IPS DF 6.9 (cell line): ENCODE measurements at regions not wholly inside any gene's neighbourhood (a gene's known extent, or its start where the extent isn't known, plus 50 kb on each side); places are given as distances from the start of the nearest gene placed in this dataset.
"Not testable (repeated sequence)": the region's sequence is repeated elsewhere in the genome, so short reads cannot be mapped to it uniquely, and the experiment has no call there.

Experiments
- DNase-seq: peaks from one replicate; pipeline ENCODE4 v3.0.0-alpha.2; 2013; ENCODE audit warnings: low read depth, low spot score
- H3K27ac ChIP-seq: one replicate; pipeline ENCODE4 v1.5.1; 2013; ENCODE audit warnings: low read length, control low read depth
- H3K27me3 ChIP-seq: 2 replicates; pipeline ENCODE4 v1.6.1; 2013; ENCODE audit warnings: mild to moderate bottlenecking, low read length; ENCODE audit not compliant: control insufficient read depth, insufficient read depth
- H3K36me3 ChIP-seq: 2 replicates; pipeline ENCODE4 v1.6.1; 2013; ENCODE audit warnings: low read length; ENCODE audit not compliant: control insufficient read depth, insufficient read depth
- H3K4me1 ChIP-seq: 2 replicates; pipeline ENCODE4 v1.6.1; 2013; ENCODE audit warnings: low read length; ENCODE audit not compliant: control insufficient read depth, insufficient read depth
- H3K4me3 ChIP-seq: 2 replicates; pipeline ENCODE4 v1.5.1; 2013; ENCODE audit warnings: mild to moderate bottlenecking, low read length
- H3K9me3 ChIP-seq: 2 replicates; pipeline ENCODE4 v1.6.1; 2013; ENCODE audit warnings: low read length, inconsistent platforms; ENCODE audit not compliant: control insufficient read depth, insufficient read depth
- WGBS: extraction: QIAGEN DNeasy Blood & Tissue Kit; methylation state at CpG from one replicate; pipeline ENCODE4 v1.1.7; 2013; ENCODE audit warnings: mixed read lengths, missing lambda C conversion rate; ENCODE audit not compliant: insufficient read length, insufficient coverage; 5-methylcytosine and 5-hydroxymethylcytosine counted together

DNA sequence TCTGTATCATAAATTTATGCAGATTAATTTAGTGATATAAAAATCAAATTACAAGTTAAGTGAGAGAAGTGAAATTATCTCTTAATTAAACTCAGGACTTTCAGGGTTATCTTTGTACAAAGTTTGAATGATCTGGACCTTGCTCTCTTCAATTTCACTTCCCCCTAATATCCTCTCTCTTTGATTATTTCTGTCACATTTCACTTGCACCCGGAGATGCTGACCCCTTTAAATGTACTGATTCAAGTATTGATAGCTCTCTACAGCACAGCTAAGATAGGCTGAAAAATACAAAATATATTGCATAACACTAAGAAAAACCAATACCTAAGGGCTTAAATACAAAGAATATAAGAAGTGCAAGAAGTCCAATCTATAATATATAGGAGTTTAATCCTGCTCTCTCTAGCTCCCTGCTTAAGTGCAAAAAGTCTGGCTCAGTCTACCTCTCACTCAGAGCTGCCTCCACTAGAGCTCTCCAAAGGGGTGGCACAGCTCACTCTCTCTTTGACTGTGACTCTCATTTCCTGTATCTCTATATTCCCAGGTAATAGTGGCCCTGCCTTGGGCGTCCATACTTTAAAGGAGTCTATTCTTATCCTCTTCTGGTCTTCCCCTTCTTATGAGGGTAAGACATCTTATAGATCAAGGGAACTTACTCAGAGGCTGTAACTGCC, 588.4 kb downstream of the RFPL4B start:
- DNase-seq = no peak
- Histone ChIP-seq H3K27ac (no peak overlapping the region), H3K4me3 (no peak overlapping the region), H3K9me3 (no peaks in the 10 kb centered on the region), H3K4me1 (no peaks in the 10 kb centered on the region), H3K27me3 (no peaks in the 10 kb centered on the region), H3K36me3 (no peaks in the 10 kb centered on the region)
- no CpG with 5 or more reads among the region's 2 CpGs for WGBS

GRCh38 chr6:112936079-112936472, 588.9 kb downstream of the RFPL4B start:
- 100% methylated on average over 1 of the region's 7 CpGs for WGBS
- Histone ChIP-seq H3K27ac (no peak overlapping the region), H3K27me3 (no peaks in the 10 kb centered on the region), H3K4me3 (no peak overlapping the region), H3K9me3 (no peaks in the 10 kb centered on the region), H3K4me1 (no peaks in the 10 kb centered on the region), H3K36me3 (no peaks in the 10 kb centered on the region)
- DNase-seq = no peak

GRCh38 chr6:112936504-112936903, 589.4 kb downstream of the RFPL4B start:
- Histone ChIP-seq H3K36me3 (no peaks in the 10 kb centered on the region), H3K4me3 (no peak overlapping the region), H3K4me1 (no peaks in the 10 kb centered on the region), H3K27ac (no peak overlapping the region), H3K9me3 (no peaks in the 10 kb centered on the region), H3K27me3 (no peaks in the 10 kb centered on the region)
- no peak for DNase-seq
- no CpG with 5 or more reads among the region's 1 CpG for WGBS

- H3K4me3 ChIP-seq, H3K4me1 ChIP-seq, H3K9me3 ChIP-seq, H3K27ac ChIP-seq, DNase-seq, H3K27me3 ChIP-seq, H3K36me3 ChIP-seq: not testable (repeated sequence)
- WGBS = no CpG with 5 or more reads among the region's 14 CpGs
Observed at GRCh38 chr6:112937690-112938089, 590.6 kb downstream of the RFPL4B start.

DNA sequence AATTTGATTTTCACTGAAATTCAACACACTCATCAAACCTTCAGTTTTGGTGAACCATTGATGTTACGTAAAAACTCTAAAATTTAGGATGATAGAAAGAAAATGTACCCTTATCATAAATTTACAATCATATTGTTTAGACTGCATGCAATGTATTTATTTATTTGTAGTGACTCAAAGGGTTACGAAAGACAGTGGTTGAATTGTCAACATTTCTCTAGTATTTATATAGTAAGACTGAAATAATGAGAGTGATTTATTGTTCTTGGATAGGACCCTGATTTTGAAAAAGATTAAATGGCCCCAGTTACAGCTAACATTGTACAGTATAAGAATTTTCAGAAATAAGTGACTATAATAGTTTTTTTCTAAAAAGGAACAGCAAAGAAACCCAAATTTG, 591.5 kb downstream of the RFPL4B start:
- DNase-seq = no peak
- WGBS = no CpG with 5 or more reads among the region's 2 CpGs
- H3K27ac ChIP-seq = no peak overlapping the region

DNA sequence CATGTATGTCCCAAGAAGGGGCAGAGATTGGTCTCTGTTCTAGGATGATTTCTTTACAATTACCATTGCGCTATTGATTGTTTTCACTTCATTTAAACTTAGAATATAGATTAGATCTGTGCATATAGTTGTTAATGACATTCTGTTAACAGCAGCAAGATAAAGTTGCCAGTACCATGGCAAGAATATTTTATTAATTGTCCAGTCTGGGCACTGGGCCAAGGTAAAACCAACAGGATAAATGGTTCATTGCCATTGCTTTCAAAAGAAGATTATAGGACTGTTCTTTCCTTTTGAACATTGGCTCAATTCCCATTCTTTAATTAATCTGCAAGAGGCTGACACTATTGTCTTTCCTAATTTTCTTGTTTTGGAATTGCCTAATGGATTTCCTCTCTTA, 592.4 kb downstream of the RFPL4B start:
- Histone ChIP-seq H3K4me1 (no peaks in the 10 kb centered on the region), H3K27me3 (no peaks in the 10 kb centered on the region), H3K27ac (no peak overlapping the region), H3K9me3 (no peaks in the 10 kb centered on the region), H3K4me3 (no peak overlapping the region), H3K36me3 (no peaks in the 10 kb centered on the region)
- no peak for DNase-seq
- WGBS = no CpG with 5 or more reads among the region's 1 CpG

More for the DNA sequence above, 591.5 kb downstream of the RFPL4B start:
- no peak overlapping the region for H3K4me3 ChIP-seq
- no peaks in the 10 kb centered on the region for H3K9me3 ChIP-seq
- H3K4me1 ChIP-seq = no peaks in the 10 kb centered on the region
- no peaks in the 10 kb centered on the region for H3K27me3 ChIP-seq
- no peaks in the 10 kb centered on the region for H3K36me3 ChIP-seq

- Histone ChIP-seq H3K27ac (no peak overlapping the region), H3K4me3 (no peak overlapping the region), H3K4me1 (no peaks in the 10 kb centered on the region), H3K9me3 (no peaks in the 10 kb centered on the region), H3K27me3 (no peaks in the 10 kb centered on the region), H3K36me3 (no peaks in the 10 kb centered on the region)
- no peak for DNase-seq
Observed at GRCh38 chr6:112941613-112942012, 594.5 kb downstream of the RFPL4B start.

DNA sequence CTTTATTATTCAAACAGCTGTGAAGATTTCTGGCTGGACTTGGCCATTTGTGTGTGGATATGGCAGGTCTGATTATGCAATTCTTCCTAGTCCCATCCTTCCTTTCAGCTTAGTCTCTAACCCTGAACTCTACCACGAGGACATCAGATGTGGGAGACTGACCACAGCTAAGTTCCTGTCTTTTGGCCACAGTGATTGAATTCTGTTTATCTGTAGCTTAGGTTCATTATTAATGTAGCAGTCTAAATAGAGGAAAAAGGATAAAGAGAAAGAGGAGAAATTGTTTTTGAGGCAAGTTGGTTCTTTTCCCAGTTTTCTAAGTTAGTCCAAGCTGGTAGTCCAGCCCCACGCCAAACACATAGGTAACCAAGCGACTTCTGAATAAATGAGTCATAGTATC, 598.9 kb downstream of the RFPL4B start:
- Histone ChIP-seq H3K4me3 (no peak overlapping the region), H3K9me3 (no peaks in the 10 kb centered on the region), H3K27me3 (no peaks in the 10 kb centered on the region), H3K36me3 (no peaks in the 10 kb centered on the region), H3K27ac (no peak overlapping the region), H3K4me1 (no peaks in the 10 kb centered on the region)
- no peak for DNase-seq
- no CpG with 5 or more reads among the region's 3 CpGs for WGBS

GRCh38 chr6:112947507-112947906, 600.4 kb downstream of the RFPL4B start:
- no peak overlapping the region for H3K27ac ChIP-seq
- no peaks in the 10 kb centered on the region for H3K4me1 ChIP-seq
- H3K27me3 ChIP-seq = no peaks in the 10 kb centered on the region
- H3K4me3 ChIP-seq = no peak overlapping the region
- H3K9me3 ChIP-seq = no peaks in the 10 kb centered on the region
- no peak for DNase-seq
- no peaks in the 10 kb centered on the region for H3K36me3 ChIP-seq
- no CpG with 5 or more reads among the region's 2 CpGs for WGBS

DNA sequence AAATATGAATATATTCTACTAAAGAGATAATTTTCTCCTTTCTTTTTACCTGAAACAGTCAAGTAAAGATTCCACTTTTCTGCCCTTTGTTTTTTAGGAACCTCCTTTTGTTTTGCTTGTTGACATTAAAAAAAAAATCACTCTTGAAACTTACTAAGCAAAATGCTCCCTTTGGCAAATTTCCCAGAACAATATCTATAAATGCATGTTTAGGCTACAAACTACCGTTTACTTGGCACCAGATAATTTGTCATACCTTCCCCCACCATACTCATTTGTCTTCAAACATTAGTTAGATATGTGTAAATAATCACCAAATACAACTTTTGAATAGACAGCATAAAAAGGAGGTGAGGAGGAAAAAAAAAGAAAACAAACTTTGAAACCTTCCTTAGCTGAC, 604.7 kb downstream of the RFPL4B start:
- DNase-seq = no peak
- no peaks in the 10 kb centered on the region for H3K27me3 ChIP-seq
- no peak overlapping the region for H3K27ac ChIP-seq
- H3K4me1 ChIP-seq = no peaks in the 10 kb centered on the region
- no peak overlapping the region for H3K4me3 ChIP-seq
- no CpG with 5 or more reads among the region's 1 CpG for WGBS
- no peaks in the 10 kb centered on the region for H3K9me3 ChIP-seq
- no peaks in the 10 kb centered on the region for H3K36me3 ChIP-seq

- not testable (repeated sequence) for H3K27ac ChIP-seq, H3K4me3 ChIP-seq, DNase-seq, H3K9me3 ChIP-seq, H3K36me3 ChIP-seq, H3K27me3 ChIP-seq, H3K4me1 ChIP-seq
- no CpG with 5 or more reads among the region's 4 CpGs for WGBS
Observed at GRCh38 chr6:112955743-112956142, 608.6 kb downstream of the RFPL4B start.
